GM21825 (cell line): ENCODE measurements at regions not wholly inside any gene's neighbourhood (a gene's known extent, or its start where the extent isn't known, plus 50 kb on each side); places are given as distances from the start of the nearest gene placed in this dataset.
"Not testable (repeated sequence)": the region's sequence is repeated elsewhere in the genome, so short reads cannot be mapped to it uniquely, and the experiment has no call there.

Experiments used
- ATAC-seq: cut with Tn5 transposase; IDR thresholded peaks from one replicate; pipeline ENCODE4 v1.9.1; 2021; ENCODE audit warnings: mild to moderate bottlenecking, moderate library complexity; ENCODE audit not compliant: unreplicated experiment

GRCh38 chr5:99349787-99350186, 421.0 kb upstream of the CHD1 start:
- no peak for ATAC-seq

- ATAC-seq: no peak
Observed at GRCh38 chr5:99348597-99348996, 419.8 kb upstream of the CHD1 start.

GRCh38 chr5:99339758-99340157, 411.0 kb upstream of the CHD1 start:
- not testable (repeated sequence) for ATAC-seq

GRCh38 chr5:99334936-99335335, 406.1 kb upstream of the CHD1 start:
- ATAC-seq: no peak

- ATAC-seq: no peak
Observed at GRCh38 chr5:99331061-99331460, 402.3 kb upstream of the CHD1 start.

- ATAC-seq: no peak
Observed at GRCh38 chr5:99320436-99320835, 391.6 kb upstream of the CHD1 start.

- no peak for ATAC-seq
Observed at GRCh38 chr5:99317136-99317535, 388.3 kb upstream of the CHD1 start.

- no peak for ATAC-seq
Observed at GRCh38 chr5:99316484-99316883, 387.7 kb upstream of the CHD1 start.

GRCh38 chr5:99315413-99316183, 386.8 kb upstream of the CHD1 start:
- no peak for ATAC-seq

- no peak for ATAC-seq
Observed at GRCh38 chr5:99314721-99315120, 385.9 kb upstream of the CHD1 start.

GRCh38 chr5:99308131-99308530, 379.3 kb upstream of the CHD1 start:
- no peak for ATAC-seq

GRCh38 chr5:99305045-99305580, 376.3 kb upstream of the CHD1 start:
- no peak for ATAC-seq

GRCh38 chr5:99285606-99286005, 356.8 kb upstream of the CHD1 start:
- no peak for ATAC-seq

- no peak for ATAC-seq
Observed at GRCh38 chr5:99275128-99275527, 346.3 kb upstream of the CHD1 start.

- ATAC-seq: no peak
Observed at GRCh38 chr5:99272576-99272975, 343.8 kb upstream of the CHD1 start.

GRCh38 chr5:99258819-99259218, 330.0 kb upstream of the CHD1 start:
- no peak for ATAC-seq

- ATAC-seq: no peak
Observed at GRCh38 chr5:99248066-99248465, 319.3 kb upstream of the CHD1 start.

GRCh38 chr5:99247346-99247745, 318.5 kb upstream of the CHD1 start:
- ATAC-seq: no peak

GRCh38 chr5:99243111-99243510, 314.3 kb upstream of the CHD1 start:
- ATAC-seq: no peak

GRCh38 chr5:99239826-99240360, 311.1 kb upstream of the CHD1 start:
- ATAC-seq: no peak

GRCh38 chr5:99191206-99191745, 262.5 kb upstream of the CHD1 start:
- no peak for ATAC-seq

- ATAC-seq: no peak
Observed at GRCh38 chr5:99187611-99188010, 258.8 kb upstream of the CHD1 start.
